SU-DHL-6 (cell line): ENCODE measurements at regions not wholly inside any gene's neighbourhood (a gene's known extent, or its start where the extent isn't known, plus 50 kb on each side); places are given as distances from the start of the nearest gene placed in this dataset.

Experiments
- H2AFZ ChIP-seq: fragments of 200-600 bp; sonication (generic); 2 replicates; pipeline ENCODE4 v1.6.1; 2014; ENCODE audit warnings: low read depth, mild to moderate bottlenecking, moderate library complexity, mixed read lengths, antibody characterized with exemption, low read length; ENCODE audit not compliant: severe bottlenecking
- H3F3A ChIP-seq: fragments of 200-600 bp; shearing (Covaris generic); 2 replicates; pipeline ENCODE4 v1.6.0; 2016; ENCODE audit warnings: antibody characterized with exemption, mild to moderate bottlenecking; ENCODE audit not compliant: insufficient read depth
- H3K27ac ChIP-seq: fragments of 200-600 bp; sonication (generic); 2 replicates; pipeline ENCODE4 v1.5.1; 2016; ENCODE audit warnings: low read depth, mild to moderate bottlenecking, low read length, moderate library complexity, mixed read lengths
- H3K27me3 ChIP-seq: fragments of 200-600 bp; sonication (generic), shearing (Covaris generic); 2 replicates; pipeline ENCODE4 v1.6.0; 2014; ENCODE audit warnings: mild to moderate bottlenecking, low read length
- H3K36me3 ChIP-seq: fragments of 200-600 bp; sonication (generic); 2 replicates; pipeline ENCODE4 v1.6.1; 2014; ENCODE audit warnings: mild to moderate bottlenecking, low read length, mixed read lengths
- H3K4me2 ChIP-seq: fragments of 300-600, 200-600 bp; shearing (Covaris generic), sonication (generic); 2 replicates; pipeline ENCODE4 v1.6.0; 2014; ENCODE audit warnings: low read length, low read depth, mild to moderate bottlenecking; ENCODE audit not compliant: poor library complexity, severe bottlenecking
- H3K4me3 ChIP-seq: fragments of 200-600 bp; sonication (generic); 2 replicates; pipeline ENCODE4 v1.5.1; 2014; ENCODE audit warnings: antibody characterized with exemption, low read length, mild to moderate bottlenecking, mixed read lengths; ENCODE audit not compliant: insufficient read depth, poor library complexity, severe bottlenecking
- H3K79me2 ChIP-seq: fragments of 200-600 bp; sonication (generic); 2 replicates; pipeline ENCODE4 v1.6.1; 2014; ENCODE audit warnings: mild to moderate bottlenecking, low read length, moderate library complexity; ENCODE audit not compliant: insufficient read depth
- H3K9ac ChIP-seq: fragments of 200-600 bp; sonication (generic); 2 replicates; pipeline ENCODE4 v1.7.0; 2014; ENCODE audit warnings: mild to moderate bottlenecking, low read length
- H3K9me2 ChIP-seq: fragments of 200-600 bp; sonication (generic); replicated peaks from 2 replicates; pipeline ENCODE4 v1.6.1; 2014; ENCODE audit warnings: low read length; ENCODE audit not compliant: insufficient read depth
- H3K9me3 ChIP-seq: fragments of 200-600 bp; sonication (generic); 2 replicates; pipeline ENCODE4 v1.6.1; 2014; ENCODE audit warnings: low read length, mixed read lengths; ENCODE audit not compliant: insufficient read depth
- H4K20me1 ChIP-seq: fragments of 200-600 bp; sonication (generic); 2 replicates; pipeline ENCODE4 v1.6.1; 2014; ENCODE audit warnings: low read depth, mild to moderate bottlenecking, antibody characterized with exemption, low read length, moderate library complexity, mixed read lengths
- EZH2phosphoT487 ChIP-seq: fragments of 200-600 bp; sonication (generic), shearing (Covaris generic); conservative IDR thresholded peaks from 2 replicates; pipeline ENCODE4 v1.6.1; 2018; ENCODE audit warnings: mild to moderate bottlenecking, antibody characterized with exemption, low read length, moderate library complexity, mixed read lengths
- TF ChIP-seq, protein P1 (sequence below): fragments of 200-600 bp; sonication (generic); IDR thresholded peaks from one replicate; pipeline ENCODE4 v1.5.1; 2017; ENCODE audit warnings: antibody characterized with exemption, mild to moderate bottlenecking, low read length, moderate library complexity; ENCODE audit not compliant: insufficient read depth, poor library complexity, severe bottlenecking

GRCh38 chr13:99027661-99028425 is 50.0 kb upstream of the DOCK9 start:
- Histone ChIP-seq H3K27ac (no peak overlapping the region), H3K9ac (no peak overlapping the region), H3F3A (no peaks in the 10 kb centered on the region), H2AFZ (no peak overlapping the region), H3K4me3 (no peak overlapping the region), H3K9me2 (no peaks in the 10 kb centered on the region), H4K20me1 (no peaks in the 10 kb centered on the region), H3K4me2 (no peak overlapping the region), H3K9me3 (no peaks in the 10 kb centered on the region), H3K27me3 (no peaks in the 10 kb centered on the region), H3K36me3 (no peaks in the 10 kb centered on the region), H3K79me2 (no peaks in the 10 kb centered on the region)
- TF ChIP-seq, protein P1, sequence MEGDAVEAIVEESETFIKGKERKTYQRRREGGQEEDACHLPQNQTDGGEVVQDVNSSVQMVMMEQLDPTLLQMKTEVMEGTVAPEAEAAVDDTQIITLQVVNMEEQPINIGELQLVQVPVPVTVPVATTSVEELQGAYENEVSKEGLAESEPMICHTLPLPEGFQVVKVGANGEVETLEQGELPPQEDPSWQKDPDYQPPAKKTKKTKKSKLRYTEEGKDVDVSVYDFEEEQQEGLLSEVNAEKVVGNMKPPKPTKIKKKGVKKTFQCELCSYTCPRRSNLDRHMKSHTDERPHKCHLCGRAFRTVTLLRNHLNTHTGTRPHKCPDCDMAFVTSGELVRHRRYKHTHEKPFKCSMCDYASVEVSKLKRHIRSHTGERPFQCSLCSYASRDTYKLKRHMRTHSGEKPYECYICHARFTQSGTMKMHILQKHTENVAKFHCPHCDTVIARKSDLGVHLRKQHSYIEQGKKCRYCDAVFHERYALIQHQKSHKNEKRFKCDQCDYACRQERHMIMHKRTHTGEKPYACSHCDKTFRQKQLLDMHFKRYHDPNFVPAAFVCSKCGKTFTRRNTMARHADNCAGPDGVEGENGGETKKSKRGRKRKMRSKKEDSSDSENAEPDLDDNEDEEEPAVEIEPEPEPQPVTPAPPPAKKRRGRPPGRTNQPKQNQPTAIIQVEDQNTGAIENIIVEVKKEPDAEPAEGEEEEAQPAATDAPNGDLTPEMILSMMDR, result no peak
- TF ChIP-seq EZH2phosphoT487, result no peak

- Histone ChIP-seq H3K79me2 (no peaks in the 10 kb centered on the region), H4K20me1 (no peaks in the 10 kb centered on the region), H3K36me3 (no peaks in the 10 kb centered on the region), H3K9me3 (no peaks in the 10 kb centered on the region), H3K9me2 (no peaks in the 10 kb centered on the region), H3K4me2 (no peak overlapping the region), H3K27ac (no peak overlapping the region), H3F3A (no peaks in the 10 kb centered on the region), H3K9ac (no peak overlapping the region), H3K27me3 (no peaks in the 10 kb centered on the region), H3K4me3 (no peak overlapping the region), H2AFZ (no peak overlapping the region)
- TF ChIP-seq EZH2phosphoT487, result no peak
- TF ChIP-seq, protein P1, result peak; percentile 30
Measured at GRCh38 chr13:99028890-99029289, 51.0 kb upstream of the DOCK9 start.

DNA sequence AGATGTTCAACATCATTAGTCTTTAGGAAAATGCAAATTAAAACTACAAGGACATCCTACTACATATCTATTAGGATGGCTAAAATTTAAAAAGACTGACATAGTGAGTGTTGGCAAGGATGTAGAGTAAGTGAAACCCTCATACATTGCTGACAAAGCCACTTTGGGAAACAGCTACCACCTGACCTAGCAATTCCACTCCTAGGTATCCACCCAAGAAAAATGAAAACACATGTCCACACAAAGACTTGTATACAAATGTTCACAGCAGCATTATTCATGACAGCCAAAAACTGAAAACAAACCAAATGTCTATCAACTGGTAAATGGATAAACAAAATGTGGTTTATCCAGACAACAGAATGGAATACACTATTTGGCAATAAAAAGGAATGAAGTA is 51.7 kb upstream of the DOCK9 start:
- no peaks in the 10 kb centered on the region for H3K9me3 ChIP-seq
- H3K27ac ChIP-seq, result no peak overlapping the region
- no peaks in the 10 kb centered on the region for H3K79me2 ChIP-seq
- no peaks in the 10 kb centered on the region for H3F3A ChIP-seq
- no peaks in the 10 kb centered on the region for H4K20me1 ChIP-seq
- no peaks in the 10 kb centered on the region for H3K36me3 ChIP-seq
- no peak overlapping the region for H3K4me3 ChIP-seq
- H3K4me2 ChIP-seq, result no peak overlapping the region
- no peak for TF ChIP-seq EZH2phosphoT487
- TF ChIP-seq, protein P1, result no peak
- H3K27me3 ChIP-seq, result no peaks in the 10 kb centered on the region
- H3K9me2 ChIP-seq, result no peaks in the 10 kb centered on the region
- H2AFZ ChIP-seq, result no peak overlapping the region
- H3K9ac ChIP-seq, result no peak overlapping the region
